Fibroblast of lung (primary cell): ENCODE measurements at regions not wholly inside any gene's neighbourhood (a gene's known extent, or its start where the extent isn't known, plus 50 kb on each side); places are given as distances from the start of the nearest gene placed in this dataset.

Experiments used
- CTCF ChIP-seq, 2 donors: IDR thresholded peaks in 1 of 2; conservative IDR thresholded peaks in 1 of 2; 1 replicate in 1 of 2; 2 replicates in 1 of 2; pipeline ENCODE4 v1.5.1; 2011 to 2012; ENCODE audit warnings: low read length in 2 of 2, control low read depth in 1 of 2, inconsistent platforms in 1 of 2, low read depth in 1 of 2, mild to moderate bottlenecking in 1 of 2
- EZH2 ChIP-seq: IDR thresholded peaks from 2 replicates; pipeline ENCODE4 v1.5.1; 2012; ENCODE audit warnings: low read length, control low read depth, mild to moderate bottlenecking; ENCODE audit errors: missing control alignments

- TF ChIP-seq CTCF (conservative IDR thresholded peaks at IDR 0.05 in 1 of 2, IDR thresholded peaks at IDR 0.05 in 1 of 2; ENCODE audit: low read depth in 1 of 2, low read length in 2 of 2) (no peak), EZH2 (no peak)
Observed at GRCh38 chr6:103723438-103724322, 1136.0 kb downstream of the HACE1 start.
